ENCODE measurements at regions not wholly inside any gene's neighbourhood (a gene's known extent, or its start where the extent isn't known, plus 50 kb on each side); places are given as distances from the start of the nearest gene placed in this dataset.
"Not testable (repeated sequence)": the region's sequence is repeated elsewhere in the genome, so short reads cannot be mapped to it uniquely, and the experiment has no call there.

- FAIRE-seq = not testable (repeated sequence)
Observed at GRCh38 chr12:124223733-124224138, 71.2 kb upstream of the RFLNA start.

- no peak for FAIRE-seq
Observed at GRCh38 chr12:124224535-124225110, 70.3 kb upstream of the RFLNA start.

- no peak for FAIRE-seq
Observed at GRCh38 chr12:124225730-124226129, 69.2 kb upstream of the RFLNA start.

GRCh38 chr12:124227951-124228711 is 66.8 kb upstream of the RFLNA start:
- no peak for FAIRE-seq

GRCh38 chr12:124229520-124229919 is 65.4 kb upstream of the RFLNA start:
- no peak for FAIRE-seq

GRCh38 chr12:124230117-124230757 is 64.7 kb upstream of the RFLNA start:
- no peak for FAIRE-seq

GRCh38 chr12:124230789-124231188 is 64.1 kb upstream of the RFLNA start:
- no peak for FAIRE-seq

- FAIRE-seq = no peak
Observed at GRCh38 chr12:124231980-124232653, 62.8 kb upstream of the RFLNA start.

GRCh38 chr12:124232654-124232987 is 62.3 kb upstream of the RFLNA start:
- FAIRE-seq = no peak

GRCh38 chr12:124233041-124233796 is 61.7 kb upstream of the RFLNA start:
- FAIRE-seq = no peak

- no peak for FAIRE-seq
Observed at GRCh38 chr12:124233846-124234640, 60.9 kb upstream of the RFLNA start.

GRCh38 chr12:124236625-124237031 is 58.3 kb upstream of the RFLNA start:
- no peak for FAIRE-seq

- FAIRE-seq = no peak
Observed at GRCh38 chr12:124238886-124239285, 56.0 kb upstream of the RFLNA start.

- no peak for FAIRE-seq
Observed at GRCh38 chr12:124240493-124240892, 54.4 kb upstream of the RFLNA start.

- no peak for FAIRE-seq
Observed at GRCh38 chr12:124241776-124242528, 52.9 kb upstream of the RFLNA start.

- FAIRE-seq = no peak
Observed at GRCh38 chr12:124242529-124243065, 52.3 kb upstream of the RFLNA start.

- no peak for FAIRE-seq
Observed at GRCh38 chr12:124243936-124244335, 51.0 kb upstream of the RFLNA start.

Data from A204.1 (cell line).